ENCODE measurements at regions not wholly inside any gene's neighbourhood (a gene's known extent, or its start where the extent isn't known, plus 50 kb on each side); places are given as distances from the start of the nearest gene placed in this dataset.
"Not testable (repeated sequence)": the region's sequence is repeated elsewhere in the genome, so short reads cannot be mapped to it uniquely, and the experiment has no call there.

DNA sequence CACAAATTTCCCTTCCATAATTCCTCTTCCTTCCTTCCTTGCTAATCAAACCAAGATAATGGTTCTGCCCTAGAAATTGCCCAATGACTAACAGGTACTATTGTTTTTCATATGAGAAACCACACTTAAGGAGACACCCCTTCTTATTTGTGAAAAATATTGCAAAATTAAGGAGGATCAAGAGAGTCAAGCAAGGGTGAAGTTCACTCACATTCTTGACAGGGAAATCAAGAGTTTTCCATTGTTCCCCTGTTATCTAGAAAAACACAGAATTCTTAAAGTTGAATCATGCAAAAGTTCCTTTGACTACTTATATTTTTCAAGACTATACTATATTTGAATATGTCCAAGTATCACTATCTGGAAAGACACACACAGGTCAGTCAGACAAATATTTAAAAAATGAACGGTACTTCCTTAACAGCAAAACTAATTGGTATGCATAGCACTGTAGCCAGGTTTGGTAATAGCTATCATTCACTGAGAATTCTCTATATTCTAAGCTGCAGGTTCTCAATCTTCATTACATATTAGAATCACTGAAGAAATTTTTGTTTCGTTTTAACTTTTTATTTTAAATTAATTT lies 897.2 kb downstream of the DIAPH3 start:
- ATAC-seq (ENCODE audit: low read depth in 2 of 2) = no peak
- H3K4me3 Mint-ChIP-seq = no peak overlapping the region

DNA sequence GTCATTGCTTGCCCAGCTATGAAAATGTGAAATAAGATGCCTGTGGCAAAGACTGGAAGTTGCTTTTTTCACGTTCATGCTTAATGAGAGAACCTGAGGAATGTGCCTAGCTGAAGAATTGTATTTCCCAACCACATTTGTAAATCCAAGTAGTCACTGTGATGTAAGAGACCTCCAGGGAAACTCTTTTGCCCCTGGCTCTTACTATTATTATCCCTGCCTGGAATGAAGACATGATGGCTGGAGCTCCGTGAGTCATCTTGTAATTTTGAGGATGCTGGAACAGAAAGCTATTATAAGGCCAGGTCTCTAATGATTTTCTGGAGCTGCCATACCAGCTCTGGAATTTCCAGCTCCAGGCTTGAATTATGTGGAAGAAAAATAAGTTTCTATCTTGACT lies 894.3 kb downstream of the DIAPH3 start:
- H3K4me1 Mint-ChIP-seq = no peaks in the 10 kb centered on the region
- ATAC-seq (ENCODE audit: low read depth in 2 of 2) = no peak
- H3K4me3 Mint-ChIP-seq = no peak overlapping the region
- H3K9me3 Mint-ChIP-seq = peaks cover 0 to 10% (median 3%) of the 10 kb centered on the region in 7 donors
- no peak overlapping the region for H3K27ac Mint-ChIP-seq
- H3K36me3 Mint-ChIP-seq = no peaks in the 10 kb centered on the region
- no peak for DNase-seq
- peaks cover 0 to 4% (median 0%) of the 10 kb centered on the region in 3 donors for H3K27me3 Mint-ChIP-seq

More for the DNA sequence above, 897.2 kb downstream of the DIAPH3 start:
- DNase-seq = no peak
- Mint-ChIP-seq H3K27ac (no peak overlapping the region), H3K36me3 (no peaks in the 10 kb centered on the region), H3K9me3 (peaks cover 0 to 4% (median 1%) of the 10 kb centered on the region in 7 donors), H3K27me3 (peaks cover 0 to 8% (median 0%) of the 10 kb centered on the region in 3 donors), H3K4me1 (no peaks in the 10 kb centered on the region)

DNA sequence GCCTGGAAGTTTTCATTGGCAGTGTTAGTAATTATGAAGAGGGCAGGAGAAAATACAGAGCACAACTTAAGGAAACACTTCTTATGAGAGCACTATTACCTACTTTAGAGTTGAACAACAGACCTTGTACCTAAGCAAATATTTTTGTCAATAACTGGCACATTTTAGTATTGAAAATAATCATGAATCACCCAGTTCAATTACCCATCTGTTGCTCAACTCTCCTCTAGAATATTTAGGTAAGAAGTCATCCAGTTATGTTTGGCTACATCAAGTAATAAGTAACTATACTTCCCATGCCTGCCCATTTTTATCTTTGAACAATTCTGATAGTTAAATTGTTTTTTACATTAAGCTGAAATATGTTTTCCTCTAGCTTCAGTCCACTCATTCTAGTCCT lies 893.4 kb downstream of the DIAPH3 start:
- H3K27me3 Mint-ChIP-seq = no peaks in the 10 kb centered on the region
- no peak for ATAC-seq (ENCODE audit: low read depth in 2 of 2)
- H3K9me3 Mint-ChIP-seq = peaks cover 0 to 10% (median 2%) of the 10 kb centered on the region in 7 donors
- no peak for DNase-seq
- no peak overlapping the region for H3K4me3 Mint-ChIP-seq
- no peaks in the 10 kb centered on the region for H3K4me1 Mint-ChIP-seq
- no peak overlapping the region for H3K27ac Mint-ChIP-seq
- H3K36me3 Mint-ChIP-seq = no peaks in the 10 kb centered on the region

DNA sequence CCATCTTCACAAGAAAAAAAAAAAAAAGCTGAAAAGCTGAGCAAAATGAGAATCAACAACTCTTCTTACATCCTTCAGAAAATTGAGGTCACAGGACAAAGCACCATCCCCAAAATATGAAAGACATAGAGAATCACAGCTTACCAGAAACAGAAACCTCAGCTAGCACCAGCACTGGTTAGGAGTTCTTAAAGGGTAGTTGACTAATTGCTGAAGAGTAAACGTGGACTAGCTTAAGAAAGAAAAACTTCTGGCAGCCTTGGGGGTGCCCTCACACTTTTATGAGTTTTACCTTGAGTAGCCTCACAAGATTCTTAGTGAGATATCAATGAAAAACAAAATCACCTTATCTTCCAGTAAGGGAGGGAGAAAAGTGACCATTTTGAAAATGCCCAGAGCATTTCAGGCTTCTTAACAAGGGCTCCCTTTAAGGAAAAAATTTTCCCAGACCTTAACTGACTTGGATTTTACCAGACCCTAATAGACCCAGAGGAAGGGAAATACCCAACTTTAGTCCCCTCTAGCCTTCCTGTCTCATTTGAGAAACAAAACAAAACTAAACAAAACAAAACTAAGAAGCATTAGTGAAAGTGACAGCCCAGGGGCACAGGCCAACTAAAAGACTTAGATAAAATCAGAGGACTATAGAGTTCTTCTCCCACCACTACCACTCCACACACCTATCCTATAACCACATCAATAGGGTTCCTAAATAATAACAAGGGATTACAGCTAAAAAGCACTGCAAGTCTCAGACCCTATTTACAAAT lies 888.6 kb downstream of the DIAPH3 start:
- DNase-seq (no peak), ATAC-seq (ENCODE audit: low read depth in 2 of 2) (no peak)
- peaks cover 0 to 4% (median 0%) of the 10 kb centered on the region in 3 donors for H3K27me3 Mint-ChIP-seq
- H3K36me3 Mint-ChIP-seq = no peaks in the 10 kb centered on the region
- no peak overlapping the region for H3K4me3 Mint-ChIP-seq
- no peak overlapping the region for H3K27ac Mint-ChIP-seq
- peaks cover 0 to 10% (median 3%) of the 10 kb centered on the region in 7 donors for H3K9me3 Mint-ChIP-seq
- H3K4me1 Mint-ChIP-seq = no peaks in the 10 kb centered on the region

DNA sequence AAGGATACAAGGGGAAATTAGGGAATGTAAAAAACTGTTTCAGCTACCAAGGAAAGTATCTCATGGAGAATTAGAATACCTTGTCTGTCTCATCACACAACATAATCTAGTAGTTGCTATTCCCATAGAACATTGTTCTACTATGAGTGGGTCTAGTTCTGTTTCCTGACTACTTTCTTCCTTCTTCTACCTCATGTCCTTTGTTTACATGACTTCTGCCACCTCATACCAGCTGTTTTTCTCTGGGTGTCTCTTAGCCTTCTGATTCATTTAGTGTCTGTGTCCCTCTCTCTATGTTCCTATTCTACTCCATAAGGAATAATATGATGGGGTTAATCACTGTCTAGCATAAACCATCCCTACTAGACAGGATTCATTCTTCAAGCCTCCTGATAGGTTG lies 887.3 kb downstream of the DIAPH3 start:
- no peaks in the 10 kb centered on the region for H3K36me3 Mint-ChIP-seq
- no peak for ATAC-seq (ENCODE audit: low read depth in 2 of 2)
- no peaks in the 10 kb centered on the region for H3K4me1 Mint-ChIP-seq
- H3K4me3 Mint-ChIP-seq = no peak overlapping the region
- H3K27me3 Mint-ChIP-seq = peaks cover 0 to 4% (median 0%) of the 10 kb centered on the region in 3 donors
- H3K9me3 Mint-ChIP-seq = peaks cover 0 to 10% (median 3%) of the 10 kb centered on the region in 7 donors
- DNase-seq = no peak
- no peak overlapping the region for H3K27ac Mint-ChIP-seq

DNA sequence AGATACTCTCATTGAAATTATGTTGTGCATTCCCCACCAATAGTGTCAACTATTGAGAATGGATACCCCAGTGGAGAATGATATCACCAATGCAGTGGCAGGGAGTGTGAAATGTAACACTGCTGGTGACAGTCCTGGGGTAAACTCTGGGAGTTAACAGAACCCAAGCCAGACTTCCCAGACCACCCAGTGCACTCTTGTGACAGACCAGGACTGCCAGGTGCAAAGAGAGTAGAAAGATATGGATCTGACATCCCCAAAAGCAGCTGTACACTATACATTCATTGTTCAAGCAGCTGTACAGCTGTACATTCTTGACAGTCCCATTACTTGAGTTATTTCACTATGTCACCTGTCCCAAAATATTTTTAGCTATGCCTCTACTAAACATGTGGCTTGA lies 886.6 kb downstream of the DIAPH3 start:
- H3K36me3 Mint-ChIP-seq = no peaks in the 10 kb centered on the region

DNA sequence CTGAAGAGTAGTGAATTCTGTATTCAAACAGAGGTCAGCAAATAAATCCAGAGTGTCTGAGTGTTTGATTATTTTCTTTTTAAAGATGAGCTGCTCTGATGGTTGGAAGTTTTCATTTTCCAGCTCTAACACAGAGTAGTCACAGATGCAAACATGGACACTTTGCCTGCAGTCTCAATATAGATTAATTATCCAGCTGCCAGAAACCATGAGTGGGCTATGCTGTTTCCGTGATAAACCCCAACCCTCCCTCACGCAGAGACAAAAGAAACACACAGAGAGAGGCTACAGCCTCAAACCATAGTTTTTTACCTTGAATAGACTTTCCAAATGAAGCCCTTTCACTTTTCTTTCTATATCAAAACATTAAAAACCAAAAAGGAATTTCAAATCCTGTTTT lies 884.7 kb downstream of the DIAPH3 start:
- no peaks in the 10 kb centered on the region for H3K4me1 Mint-ChIP-seq
- ATAC-seq (ENCODE audit: low read depth in 2 of 2) = no peak
- peaks cover 0 to 4% (median 0%) of the 10 kb centered on the region in 3 donors for H3K27me3 Mint-ChIP-seq

More for the DNA sequence above, 886.6 kb downstream of the DIAPH3 start:
- peaks cover 0 to 5% (median 3%) of the 10 kb centered on the region in 7 donors for H3K9me3 Mint-ChIP-seq
- no peak overlapping the region for H3K27ac Mint-ChIP-seq
- DNase-seq (no peak), ATAC-seq (ENCODE audit: low read depth in 2 of 2) (no peak)
- H3K4me3 Mint-ChIP-seq = no peak overlapping the region
- H3K4me1 Mint-ChIP-seq = no peaks in the 10 kb centered on the region
- peaks cover 0 to 4% (median 0%) of the 10 kb centered on the region in 3 donors for H3K27me3 Mint-ChIP-seq

DNA sequence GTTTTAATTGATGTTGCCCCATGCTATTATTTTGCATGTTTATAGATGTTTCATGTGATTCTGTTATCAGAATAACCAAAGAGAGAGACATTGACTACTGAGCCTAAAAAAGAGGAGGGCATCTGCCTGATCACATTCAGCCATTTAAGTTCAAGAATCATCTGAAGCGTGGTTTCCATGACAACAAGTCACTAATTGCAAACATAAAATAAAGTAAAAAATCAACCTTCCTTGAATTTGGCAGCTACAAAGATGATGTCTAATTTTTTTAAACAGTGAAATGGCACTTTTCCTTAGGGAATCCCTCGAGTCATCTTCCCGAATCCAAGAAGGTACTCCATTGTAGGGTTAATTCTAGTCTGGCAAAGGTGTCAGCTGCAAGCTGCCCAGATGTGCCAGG lies 884.2 kb downstream of the DIAPH3 start:
- no peaks in the 10 kb centered on the region for H3K4me1 Mint-ChIP-seq
- H3K36me3 Mint-ChIP-seq = no peaks in the 10 kb centered on the region
- peaks cover 0 to 4% (median 0%) of the 10 kb centered on the region in 3 donors for H3K27me3 Mint-ChIP-seq
- H3K4me3 Mint-ChIP-seq = no peak overlapping the region
- no peak for ATAC-seq (ENCODE audit: low read depth in 2 of 2)
- DNase-seq = no peak
- H3K9me3 Mint-ChIP-seq = peaks cover 0 to 5% (median 0%) of the 10 kb centered on the region in 7 donors
- H3K27ac Mint-ChIP-seq = peak overlapping the region in 1 of 6 donors; percentile 17

More for the DNA sequence above, 884.7 kb downstream of the DIAPH3 start:
- Mint-ChIP-seq H3K27ac (no peak overlapping the region), H3K9me3 (peaks cover 0 to 5% (median 0%) of the 10 kb centered on the region in 7 donors), H3K4me3 (no peak overlapping the region), H3K36me3 (no peaks in the 10 kb centered on the region)
- no peak for DNase-seq

DNA sequence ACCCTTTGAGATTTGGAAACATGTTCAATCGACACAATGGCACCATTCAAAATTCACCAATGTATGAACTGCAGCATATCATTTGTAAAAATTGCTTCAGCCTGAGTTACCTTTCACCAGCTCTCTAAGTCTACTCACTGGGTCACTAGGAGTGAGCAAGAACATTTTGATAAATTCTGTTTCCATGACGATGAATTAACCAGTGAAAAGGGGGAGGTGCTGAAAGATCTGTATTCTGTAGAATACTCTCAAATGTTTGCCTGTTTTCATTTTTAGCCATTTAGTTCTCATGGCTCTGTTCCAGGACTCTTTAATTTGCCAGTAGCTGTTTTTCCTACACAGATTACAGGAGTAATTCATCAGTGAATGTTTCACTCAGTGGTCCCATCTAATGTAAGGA lies 883.4 kb downstream of the DIAPH3 start:
- H3K9me3 Mint-ChIP-seq = peaks cover 0 to 5% (median 0%) of the 10 kb centered on the region in 7 donors
- no peaks in the 10 kb centered on the region for H3K4me1 Mint-ChIP-seq
- H3K27ac Mint-ChIP-seq = no peak overlapping the region
- no peak overlapping the region for H3K4me3 Mint-ChIP-seq
- H3K36me3 Mint-ChIP-seq = no peaks in the 10 kb centered on the region
- no peak for DNase-seq
- peaks cover 0 to 4% (median 0%) of the 10 kb centered on the region in 3 donors for H3K27me3 Mint-ChIP-seq
- no peak for ATAC-seq (ENCODE audit: low read depth in 2 of 2)

DNA sequence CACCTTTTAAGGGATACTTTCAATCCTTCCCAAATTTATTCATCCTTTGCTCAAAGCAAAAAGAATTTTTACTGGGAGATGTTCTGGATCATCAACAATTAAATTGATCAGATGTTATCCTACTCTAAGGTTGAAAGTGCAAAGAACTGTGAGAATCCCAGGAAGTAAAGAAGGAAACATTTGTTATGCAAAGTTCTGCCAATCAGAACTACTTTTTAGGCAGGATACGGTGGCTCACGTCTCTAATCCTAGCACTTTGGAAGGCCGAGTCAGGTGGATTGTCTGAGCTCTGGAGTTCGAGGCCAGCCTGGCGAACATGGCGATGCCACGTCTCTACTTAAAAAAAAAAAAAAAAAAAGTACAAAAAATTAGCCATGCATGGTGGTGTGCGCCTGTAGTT lies 882.3 kb downstream of the DIAPH3 start:
- Mint-ChIP-seq H3K27me3 (peaks cover 0 to 4% (median 0%) of the 10 kb centered on the region in 3 donors), H3K36me3 (no peaks in the 10 kb centered on the region), H3K4me3 (no peak overlapping the region), H3K4me1 (no peaks in the 10 kb centered on the region), H3K9me3 (peaks cover 0 to 2% (median 0%) of the 10 kb centered on the region in 7 donors), H3K27ac (no peak overlapping the region)
- DNase-seq = no peak
- ATAC-seq (ENCODE audit: low read depth in 2 of 2) = no peak

DNA sequence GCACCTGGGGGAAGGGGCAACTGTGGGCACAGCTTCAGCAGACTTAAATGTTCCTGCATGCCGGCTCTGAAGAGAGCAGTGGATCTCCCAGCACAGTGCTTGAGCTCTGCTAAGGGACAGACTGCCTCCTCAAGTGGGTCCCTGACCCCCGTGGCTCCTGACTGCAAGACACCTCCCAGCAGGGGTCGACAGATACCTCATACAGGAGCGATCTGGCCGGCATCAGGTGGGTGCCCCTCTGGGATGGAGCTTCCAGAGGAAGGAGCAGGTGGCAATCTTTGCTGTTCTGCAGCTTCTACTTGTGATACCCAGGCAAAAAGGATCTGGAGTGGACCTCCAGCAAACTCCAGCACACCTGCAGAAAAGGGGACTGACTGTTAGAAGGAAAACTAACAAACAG lies 871.5 kb downstream of the DIAPH3 start:
- H3K36me3 Mint-ChIP-seq; H3K4me1 Mint-ChIP-seq; DNase-seq; H3K4me3 Mint-ChIP-seq; ATAC-seq (ENCODE audit: low read depth in 2 of 2); H3K27ac Mint-ChIP-seq; H3K27me3 Mint-ChIP-seq: not testable (repeated sequence)
- peaks cover 4 to 32% (median 16%) of the 10 kb centered on the region in 7 donors for H3K9me3 Mint-ChIP-seq

DNA sequence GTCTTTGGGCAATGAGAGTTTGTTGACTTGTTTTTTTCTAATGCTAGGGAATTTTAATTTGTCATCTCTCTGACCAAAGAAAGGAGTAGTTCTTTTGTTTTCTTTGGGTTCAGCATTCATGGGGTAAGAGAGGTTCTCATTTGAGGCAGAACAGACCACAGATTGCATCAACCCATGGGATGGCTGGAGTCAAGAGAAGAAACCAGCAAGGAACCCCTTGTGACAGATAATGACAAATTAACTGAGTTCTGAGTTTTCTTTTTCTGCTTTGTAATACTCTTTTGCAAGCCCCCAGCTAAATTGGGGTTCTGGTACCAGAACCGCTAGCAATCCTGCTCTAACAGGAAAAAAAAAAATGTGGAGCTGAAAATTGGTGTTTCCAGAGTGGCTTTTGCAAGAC lies 864.1 kb downstream of the DIAPH3 start:
- H3K27ac Mint-ChIP-seq = no peak overlapping the region
- DNase-seq (no peak), ATAC-seq (ENCODE audit: low read depth in 2 of 2) (no peak)
- no peak overlapping the region for H3K4me3 Mint-ChIP-seq
- H3K4me1 Mint-ChIP-seq = no peaks in the 10 kb centered on the region
- H3K27me3 Mint-ChIP-seq = peaks cover 0 to 4% (median 0%) of the 10 kb centered on the region in 3 donors
- no peaks in the 10 kb centered on the region for H3K36me3 Mint-ChIP-seq
- peaks cover 3 to 27% (median 14%) of the 10 kb centered on the region in 7 donors for H3K9me3 Mint-ChIP-seq

DNA sequence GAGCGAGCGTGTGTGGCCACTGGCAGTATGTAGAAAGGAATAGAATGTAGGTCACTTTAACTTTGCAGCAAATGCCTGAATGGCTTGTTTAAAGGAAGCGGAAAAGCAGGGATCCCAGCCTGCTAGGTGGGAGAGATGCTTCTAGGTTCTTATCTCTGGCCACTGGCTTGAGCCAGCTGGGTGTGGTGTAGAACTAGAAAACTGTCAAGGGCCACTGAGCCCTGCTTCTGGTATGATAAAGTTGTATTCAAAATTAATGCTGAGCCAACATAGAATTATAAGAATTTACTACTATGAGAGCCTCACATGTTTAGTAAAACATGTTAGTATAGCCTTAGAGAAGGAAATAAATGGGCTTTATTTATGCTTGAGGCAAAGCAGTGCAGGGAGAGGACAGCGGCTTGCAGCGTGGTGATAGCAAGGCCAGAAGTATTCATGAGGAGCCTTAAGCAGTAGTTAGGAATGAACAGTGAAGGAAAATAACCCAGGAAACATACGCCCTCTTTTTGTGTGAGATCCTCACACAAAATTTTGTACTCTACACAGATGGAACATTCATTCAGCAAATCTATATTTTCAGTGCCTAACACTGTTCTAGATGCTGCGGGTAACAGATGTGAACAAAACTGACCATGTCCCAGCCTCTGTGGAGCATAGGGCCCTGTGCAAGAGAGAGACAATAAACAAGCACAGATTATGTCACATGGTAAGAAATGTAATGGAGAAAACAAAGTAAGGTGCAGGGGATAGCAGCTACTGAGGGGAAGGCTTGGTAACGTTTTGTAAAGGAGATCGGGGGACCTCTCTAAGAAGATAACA lies 863.2 kb downstream of the DIAPH3 start:
- H3K4me1 Mint-ChIP-seq = no peaks in the 10 kb centered on the region
- no peak overlapping the region for H3K4me3 Mint-ChIP-seq
- H3K27ac Mint-ChIP-seq = no peak overlapping the region
- DNase-seq = no peak
- ATAC-seq (ENCODE audit: low read depth in 2 of 2) = no peak
- peaks cover 3 to 25% (median 10%) of the 10 kb centered on the region in 7 donors for H3K9me3 Mint-ChIP-seq
- H3K27me3 Mint-ChIP-seq = no peaks in the 10 kb centered on the region
- no peaks in the 10 kb centered on the region for H3K36me3 Mint-ChIP-seq

All from naive B cell (primary cell).